ENCODE measurements at regions not wholly inside any gene's neighbourhood (a gene's known extent, or its start where the extent isn't known, plus 50 kb on each side); places are given as distances from the start of the nearest gene placed in this dataset.

GRCh38 chr5:128763321-128763720 lies 202.0 kb upstream of the SLC27A6 start:
- Histone ChIP-seq H3K4me3 (no peak overlapping the region), H3K27me3 (no peaks in the 10 kb centered on the region), H3K27ac (no peak overlapping the region), H3K36me3 (no peaks in the 10 kb centered on the region), H3K4me1 (no peaks in the 10 kb centered on the region), H3K9me3 (no peaks in the 10 kb centered on the region)
- TF ChIP-seq CTCF (IDR thresholded peaks at IDR 0.05) (no peak), POLR2A (IDR thresholded peaks at IDR 0.05) (no peak)
- no peak for DNase-seq

GRCh38 chr5:128764601-128765310 lies 200.5 kb upstream of the SLC27A6 start:
- no peaks in the 10 kb centered on the region for H3K27me3 ChIP-seq
- H3K36me3 ChIP-seq: no peaks in the 10 kb centered on the region
- no peaks in the 10 kb centered on the region for H3K4me1 ChIP-seq
- H3K27ac ChIP-seq: no peak overlapping the region
- DNase-seq: no peak
- no peak overlapping the region for H3K4me3 ChIP-seq
- H3K9me3 ChIP-seq: no peaks in the 10 kb centered on the region
- no peak for TF ChIP-seq POLR2A (IDR thresholded peaks at IDR 0.05)
- TF ChIP-seq CTCF (IDR thresholded peaks at IDR 0.05): no peak

- Histone ChIP-seq H3K4me3 (no peak overlapping the region), H3K4me1 (no peaks in the 10 kb centered on the region), H3K9me3 (no peaks in the 10 kb centered on the region), H3K27me3 (no peaks in the 10 kb centered on the region), H3K36me3 (no peaks in the 10 kb centered on the region), H3K27ac (no peak overlapping the region)
- DNase-seq: no peak
- TF ChIP-seq CTCF (IDR thresholded peaks at IDR 0.05): no peak
- no peak for TF ChIP-seq POLR2A (IDR thresholded peaks at IDR 0.05)
Measured at GRCh38 chr5:128765448-128766061, 199.7 kb upstream of the SLC27A6 start.

- H3K4me1 ChIP-seq: no peaks in the 10 kb centered on the region
- H3K36me3 ChIP-seq: no peaks in the 10 kb centered on the region
- DNase-seq: no peak
- H3K27ac ChIP-seq: no peak overlapping the region
- H3K27me3 ChIP-seq: no peaks in the 10 kb centered on the region
- TF ChIP-seq CTCF (IDR thresholded peaks at IDR 0.05) (no peak), POLR2A (IDR thresholded peaks at IDR 0.05) (no peak)
- no peaks in the 10 kb centered on the region for H3K9me3 ChIP-seq
- H3K4me3 ChIP-seq: no peak overlapping the region
Measured at GRCh38 chr5:128766406-128766805, 198.9 kb upstream of the SLC27A6 start.

GRCh38 chr5:128770907-128771306 lies 194.4 kb upstream of the SLC27A6 start:
- Histone ChIP-seq H3K27me3 (no peaks in the 10 kb centered on the region), H3K9me3 (no peaks in the 10 kb centered on the region), H3K4me3 (no peak overlapping the region), H3K27ac (no peak overlapping the region), H3K36me3 (no peaks in the 10 kb centered on the region), H3K4me1 (no peaks in the 10 kb centered on the region)
- DNase-seq: no peak
- TF ChIP-seq POLR2A (IDR thresholded peaks at IDR 0.05) (no peak), CTCF (IDR thresholded peaks at IDR 0.05) (no peak)

Measured in Peyer's patch (tissue), 4 donors.